ENCODE measurements at regions not wholly inside any gene's neighbourhood (a gene's known extent, or its start where the extent isn't known, plus 50 kb on each side); places are given as distances from the start of the nearest gene placed in this dataset.

- Histone ChIP-seq H3K9me3 (peaks cover 0 to 4% of the 10 kb centered on the region in 2 donors), H3K36me3 (no peaks in the 10 kb centered on the region), H3K4me3 (no peak overlapping the region), H3K27ac (no peak overlapping the region), H3K27me3 (no peaks in the 10 kb centered on the region), H3K4me1 (ENCODE audit: insufficient read depth) (no peaks in the 10 kb centered on the region)
- TF ChIP-seq CTCF (IDR thresholded peaks at IDR 0.05): no peak
- no peak for TF ChIP-seq POLR2A (IDR thresholded peaks at IDR 0.05)
- TF ChIP-seq EP300 (IDR thresholded peaks at IDR 0.05): no peak
- intact Hi-C loops (cut with DNase I): no loop called here
- WGBS, 3 donors: 43 to 53% (median 43%) methylated on average over 2 of the region's 2 CpGs
- no peak for DNase-seq
Measured at GRCh38 chr10:83819609-83820008, 319.7 kb upstream of the GHITM start.

- TF ChIP-seq EP300 (IDR thresholded peaks at IDR 0.05): no peak
- no peak for TF ChIP-seq CTCF (IDR thresholded peaks at IDR 0.05)
- DNase-seq: no peak
- Histone ChIP-seq H3K4me1 (ENCODE audit: insufficient read depth) (no peaks in the 10 kb centered on the region), H3K27ac (no peak overlapping the region), H3K36me3 (no peaks in the 10 kb centered on the region), H3K9me3 (peaks cover 0 to 4% of the 10 kb centered on the region in 2 donors), H3K4me3 (no peak overlapping the region), H3K27me3 (no peaks in the 10 kb centered on the region)
- intact Hi-C loops (cut with DNase I): no loop called here
- WGBS, 3 donors: 0 to 2% (median 1%) methylated on average over 3 of the region's 3 CpGs
Measured at GRCh38 chr10:83820033-83820432, 319.3 kb upstream of the GHITM start.

GRCh38 chr10:83824099-83824498 lies 315.2 kb upstream of the GHITM start:
- peaks cover 0 to 4% of the 10 kb centered on the region in 2 donors for H3K9me3 ChIP-seq
- 78 to 94% (median 80%) methylated on average over 3 of the region's 3 CpGs for WGBS, 3 donors
- intact Hi-C loops (cut with DNase I): no loop called here
- DNase-seq: no peak
- no peaks in the 10 kb centered on the region for H3K36me3 ChIP-seq
- no peaks in the 10 kb centered on the region for H3K27me3 ChIP-seq
- no peaks in the 10 kb centered on the region for H3K4me1 ChIP-seq (ENCODE audit: insufficient read depth)
- TF ChIP-seq CTCF (IDR thresholded peaks at IDR 0.05) (no peak), EP300 (IDR thresholded peaks at IDR 0.05) (no peak), POLR2A (IDR thresholded peaks at IDR 0.05) (no peak)
- no peak overlapping the region for H3K4me3 ChIP-seq
- no peak overlapping the region for H3K27ac ChIP-seq

- H3K4me3 ChIP-seq: no peak overlapping the region
- H3K27ac ChIP-seq: no peak overlapping the region
- TF ChIP-seq CTCF (IDR thresholded peaks at IDR 0.05) (no peak), EP300 (IDR thresholded peaks at IDR 0.05) (no peak), POLR2A (IDR thresholded peaks at IDR 0.05) (no peak)
- DNase-seq: no peak
- intact Hi-C loops (cut with DNase I): no loop called here
- H3K36me3 ChIP-seq: no peaks in the 10 kb centered on the region
- 88 to 95% (median 90%) methylated on average over 2 of the region's 2 CpGs for WGBS, 3 donors
- peaks cover 2% of the 10 kb centered on the region for H3K4me1 ChIP-seq (ENCODE audit: insufficient read depth)
- no peaks in the 10 kb centered on the region for H3K9me3 ChIP-seq
- no peaks in the 10 kb centered on the region for H3K27me3 ChIP-seq
Measured at GRCh38 chr10:83834096-83834495, 305.2 kb upstream of the GHITM start.
